ENCODE measurements at regions not wholly inside any gene's neighbourhood (a gene's known extent, or its start where the extent isn't known, plus 50 kb on each side); places are given as distances from the start of the nearest gene placed in this dataset.

DNA sequence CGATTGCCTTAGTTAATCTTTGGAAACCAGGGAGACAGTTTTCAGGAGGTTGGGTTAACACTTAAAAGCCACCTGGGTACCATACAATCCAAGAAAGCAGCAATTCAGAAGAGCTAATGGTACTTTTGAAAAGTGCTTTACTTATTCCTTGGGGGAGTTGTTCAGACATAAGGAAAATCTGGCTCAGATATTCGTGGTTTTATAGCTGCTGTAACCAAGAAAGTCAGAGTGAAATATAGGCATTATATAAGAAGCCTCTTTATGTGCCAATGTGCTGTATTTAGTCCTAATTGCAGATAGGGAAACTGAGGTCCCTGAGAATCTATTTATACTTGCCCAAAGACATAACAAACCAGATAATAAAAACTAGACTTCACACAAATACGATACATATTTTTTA lies 387.5 kb downstream of the COG6 start:
- TF ChIP-seq, protein P1, sequence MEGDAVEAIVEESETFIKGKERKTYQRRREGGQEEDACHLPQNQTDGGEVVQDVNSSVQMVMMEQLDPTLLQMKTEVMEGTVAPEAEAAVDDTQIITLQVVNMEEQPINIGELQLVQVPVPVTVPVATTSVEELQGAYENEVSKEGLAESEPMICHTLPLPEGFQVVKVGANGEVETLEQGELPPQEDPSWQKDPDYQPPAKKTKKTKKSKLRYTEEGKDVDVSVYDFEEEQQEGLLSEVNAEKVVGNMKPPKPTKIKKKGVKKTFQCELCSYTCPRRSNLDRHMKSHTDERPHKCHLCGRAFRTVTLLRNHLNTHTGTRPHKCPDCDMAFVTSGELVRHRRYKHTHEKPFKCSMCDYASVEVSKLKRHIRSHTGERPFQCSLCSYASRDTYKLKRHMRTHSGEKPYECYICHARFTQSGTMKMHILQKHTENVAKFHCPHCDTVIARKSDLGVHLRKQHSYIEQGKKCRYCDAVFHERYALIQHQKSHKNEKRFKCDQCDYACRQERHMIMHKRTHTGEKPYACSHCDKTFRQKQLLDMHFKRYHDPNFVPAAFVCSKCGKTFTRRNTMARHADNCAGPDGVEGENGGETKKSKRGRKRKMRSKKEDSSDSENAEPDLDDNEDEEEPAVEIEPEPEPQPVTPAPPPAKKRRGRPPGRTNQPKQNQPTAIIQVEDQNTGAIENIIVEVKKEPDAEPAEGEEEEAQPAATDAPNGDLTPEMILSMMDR (IDR thresholded peaks at IDR 0.05), result no peak
- TF ChIP-seq POLR2A (IDR thresholded peaks at IDR 0.05), result no peak
- TF ChIP-seq EP300 (IDR thresholded peaks at IDR 0.05), result no peak
